LNCaP clone FGC (cell line): ENCODE measurements at regions not wholly inside any gene's neighbourhood (a gene's known extent, or its start where the extent isn't known, plus 50 kb on each side); places are given as distances from the start of the nearest gene placed in this dataset.

Source experiments
- DNase-seq: peaks from one replicate; pipeline ENCODE4 v3.0.0-alpha.2; 2011; ENCODE audit warnings: low read depth
- H3K4me3 ChIP-seq: 2 replicates; pipeline ENCODE4 v1.5.1; 2011; ENCODE audit warnings: mild to moderate bottlenecking, low read depth, low read length, control low read depth
- TF ChIP-seq, protein P1 (sequence below): IDR thresholded peaks from 2 replicates; pipeline ENCODE4 v1.5.1; 2012; ENCODE audit warnings: mild to moderate bottlenecking; ENCODE audit not compliant: control insufficient read depth, insufficient read depth; ENCODE audit errors: extremely low read depth

DNA sequence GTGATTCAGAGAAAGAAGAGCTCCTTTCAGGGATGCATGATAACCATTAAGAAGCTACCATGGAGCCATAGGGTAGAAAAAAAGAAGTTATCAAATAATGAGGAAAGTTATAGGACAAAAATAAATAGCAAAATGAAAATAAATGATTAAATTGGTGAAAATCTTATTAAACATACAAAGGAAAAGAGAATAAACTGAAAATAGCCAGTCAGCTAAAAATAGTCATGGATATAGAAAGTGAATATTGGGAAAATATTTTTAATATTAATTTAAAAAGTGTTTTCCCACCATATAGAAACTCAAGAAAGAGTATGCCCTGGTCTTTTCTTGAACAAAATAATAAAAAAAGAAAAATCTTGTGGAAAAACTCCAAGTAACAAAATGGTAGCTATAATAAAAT lies 209.2 kb upstream of the CDH19 start:
- TF ChIP-seq, protein P1, sequence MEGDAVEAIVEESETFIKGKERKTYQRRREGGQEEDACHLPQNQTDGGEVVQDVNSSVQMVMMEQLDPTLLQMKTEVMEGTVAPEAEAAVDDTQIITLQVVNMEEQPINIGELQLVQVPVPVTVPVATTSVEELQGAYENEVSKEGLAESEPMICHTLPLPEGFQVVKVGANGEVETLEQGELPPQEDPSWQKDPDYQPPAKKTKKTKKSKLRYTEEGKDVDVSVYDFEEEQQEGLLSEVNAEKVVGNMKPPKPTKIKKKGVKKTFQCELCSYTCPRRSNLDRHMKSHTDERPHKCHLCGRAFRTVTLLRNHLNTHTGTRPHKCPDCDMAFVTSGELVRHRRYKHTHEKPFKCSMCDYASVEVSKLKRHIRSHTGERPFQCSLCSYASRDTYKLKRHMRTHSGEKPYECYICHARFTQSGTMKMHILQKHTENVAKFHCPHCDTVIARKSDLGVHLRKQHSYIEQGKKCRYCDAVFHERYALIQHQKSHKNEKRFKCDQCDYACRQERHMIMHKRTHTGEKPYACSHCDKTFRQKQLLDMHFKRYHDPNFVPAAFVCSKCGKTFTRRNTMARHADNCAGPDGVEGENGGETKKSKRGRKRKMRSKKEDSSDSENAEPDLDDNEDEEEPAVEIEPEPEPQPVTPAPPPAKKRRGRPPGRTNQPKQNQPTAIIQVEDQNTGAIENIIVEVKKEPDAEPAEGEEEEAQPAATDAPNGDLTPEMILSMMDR = no peak
- no peak for DNase-seq
- no peak overlapping the region for H3K4me3 ChIP-seq

DNA sequence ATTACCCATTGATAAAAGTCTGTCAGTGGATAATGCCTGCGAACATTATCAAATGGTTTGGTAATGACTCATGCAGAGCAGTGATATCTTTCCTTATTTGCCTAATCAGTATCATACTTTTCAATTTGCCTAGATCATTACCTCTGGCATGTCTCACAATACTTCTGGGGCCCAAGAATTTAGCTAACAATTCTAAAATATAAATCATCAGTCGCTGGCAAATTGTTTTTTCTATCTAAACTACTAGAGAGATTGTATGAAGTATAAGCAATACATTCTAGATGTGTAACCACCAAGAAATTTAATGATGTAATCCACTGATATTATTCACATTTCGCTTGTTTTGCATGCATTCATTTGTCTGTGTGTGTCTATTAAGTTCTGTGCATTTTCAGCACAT lies 191.2 kb upstream of the CDH19 start:
- TF ChIP-seq, protein P1 = no peak
- DNase-seq = no peak
- no peak overlapping the region for H3K4me3 ChIP-seq

DNA sequence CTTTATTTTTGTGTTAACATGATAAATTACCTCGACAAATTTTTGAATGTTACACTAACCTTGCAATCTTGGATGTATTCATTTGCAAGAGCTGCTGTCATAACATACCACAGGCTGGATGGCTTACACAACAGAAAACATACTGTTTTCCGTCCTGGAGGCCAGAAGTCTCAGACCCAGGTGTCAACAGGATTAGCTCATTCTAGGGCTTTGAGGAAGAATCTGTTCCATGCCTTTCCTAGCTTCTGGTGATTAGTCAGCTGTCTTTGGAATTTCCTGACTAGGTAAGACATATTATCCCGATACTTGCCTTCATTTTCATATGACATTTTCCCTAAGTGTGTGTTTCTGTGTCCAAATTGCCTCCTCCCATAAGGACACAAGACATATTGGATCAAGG lies 188.6 kb upstream of the CDH19 start:
- H3K4me3 ChIP-seq = no peak overlapping the region
- TF ChIP-seq, protein P1 = no peak
- no peak for DNase-seq

DNA sequence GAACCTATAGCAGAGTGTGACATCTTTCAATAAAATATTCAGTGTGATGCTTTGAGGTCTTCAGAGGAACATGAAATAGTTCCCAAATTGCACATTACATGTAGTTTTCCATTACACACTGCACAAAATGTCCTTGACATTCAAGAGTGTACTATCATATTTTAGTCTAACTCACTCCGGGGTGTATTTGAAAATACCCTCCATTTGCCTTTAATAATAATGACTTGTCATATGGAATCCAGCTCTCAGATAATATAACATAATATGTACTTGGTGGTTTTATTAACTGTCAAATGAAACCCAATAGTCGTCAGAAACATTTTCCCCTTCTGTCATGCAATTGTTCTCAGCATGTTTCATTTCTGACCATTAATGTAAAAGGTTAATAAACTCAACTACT lies 176.7 kb upstream of the CDH19 start:
- no peak for DNase-seq
- TF ChIP-seq, protein P1 = no peak
- H3K4me3 ChIP-seq = no peak overlapping the region

DNA sequence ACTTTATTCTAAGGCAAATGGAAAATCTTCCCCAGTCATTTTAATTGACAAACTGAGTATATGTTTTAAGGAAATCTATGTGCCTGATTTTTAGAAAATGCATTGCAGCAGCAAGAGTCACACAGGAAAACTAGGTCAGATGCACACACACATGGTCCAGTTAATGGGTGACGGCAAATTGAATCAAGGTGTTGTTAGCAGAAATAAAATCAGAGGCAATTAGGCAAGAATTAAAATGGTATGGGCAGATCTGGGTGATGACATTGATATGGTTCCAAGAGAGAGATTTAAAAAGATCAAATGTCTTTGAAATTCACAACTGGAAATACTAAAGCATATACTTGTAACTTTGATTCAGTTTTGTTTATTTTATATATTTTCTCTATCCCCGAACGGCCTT lies 174.2 kb upstream of the CDH19 start:
- no peak overlapping the region for H3K4me3 ChIP-seq
- TF ChIP-seq, protein P1 = no peak

DNA sequence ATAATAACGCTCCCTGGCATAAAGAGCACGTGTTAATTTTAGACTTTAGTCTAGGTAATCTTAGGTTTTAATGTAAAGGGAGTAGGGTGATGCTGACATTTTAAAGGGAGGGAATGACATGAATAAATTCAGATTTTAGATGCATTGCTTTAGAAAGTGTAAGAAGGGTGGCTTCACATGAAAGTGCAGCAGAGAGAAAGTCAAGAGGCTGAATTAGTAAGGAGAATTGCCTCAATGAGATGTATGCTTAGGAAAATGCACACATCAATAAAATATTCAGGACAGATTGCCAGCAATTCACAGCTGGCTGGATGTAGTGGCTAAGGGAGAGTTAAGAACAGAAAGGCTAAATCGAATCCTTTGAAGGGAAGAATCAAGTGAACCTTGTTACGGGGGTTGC lies 165.5 kb upstream of the CDH19 start:
- TF ChIP-seq, protein P1 = no peak
- no peak overlapping the region for H3K4me3 ChIP-seq
- DNase-seq = no peak

More for the DNA sequence above, 174.2 kb upstream of the CDH19 start:
- no peak for DNase-seq

DNA sequence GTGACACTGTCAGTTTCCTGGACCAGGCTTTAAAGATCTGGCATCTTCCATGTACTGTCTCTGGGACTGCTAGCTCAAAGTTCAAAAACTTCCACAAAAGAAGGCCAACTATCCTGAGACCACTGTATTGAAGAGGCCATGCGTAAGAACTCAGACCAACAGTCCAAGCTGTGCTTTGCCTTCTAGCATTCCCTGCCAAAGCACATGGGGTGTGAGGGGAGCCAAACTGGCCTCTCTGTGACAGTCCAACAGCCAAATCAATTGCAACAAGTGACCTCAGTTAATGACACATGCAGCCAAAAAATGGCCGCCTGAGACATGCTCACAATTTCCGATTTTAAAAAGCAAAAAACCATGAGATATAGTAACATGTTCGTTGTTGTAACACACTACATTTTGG lies 160.3 kb upstream of the CDH19 start:
- H3K4me3 ChIP-seq = no peak overlapping the region
- no peak for DNase-seq
- TF ChIP-seq, protein P1 = no peak
